Left ventricle myocardium inferior (tissue), 1 donor: ENCODE measurements at regions not wholly inside any gene's neighbourhood (a gene's known extent, or its start where the extent isn't known, plus 50 kb on each side); places are given as distances from the start of the nearest gene placed in this dataset.

Experiments used
- DNase-seq: peaks from one replicate; pipeline ENCODE4 v3.0.0-alpha.2; 2020
- H3K27ac ChIP-seq: fragments of 200-600 bp; replicated peaks from 2 replicates; pipeline ENCODE4 v1.8.0; 2021
- H3K27me3 ChIP-seq: fragments of 200-600 bp; 2 replicates; pipeline ENCODE4 v1.8.0; 2021; ENCODE audit warnings: low read depth
- H3K36me3 ChIP-seq: fragments of 200-600 bp; 2 replicates; pipeline ENCODE4 v1.8.0; 2021
- H3K4me1 ChIP-seq: fragments of 200-600 bp; 2 replicates; pipeline ENCODE4 v1.8.0; 2021
- H3K4me3 ChIP-seq: fragments of 200-600 bp; 2 replicates; pipeline ENCODE4 v1.8.0; 2021; ENCODE audit warnings: mild to moderate bottlenecking, moderate library complexity
- H3K9me3 ChIP-seq: fragments of 200-600 bp; replicated peaks from 2 replicates; pipeline ENCODE4 v1.8.0; 2021
- intact Hi-C: fragments of 100-400 bp; cut with micrococcal nuclease; formaldehyde crosslinking; loops from one replicate; pipeline ENCODE4 v1.11.0; 2022
- TF ChIP-seq, protein P1 (sequence below): fragments of 200-600 bp; IDR thresholded peaks from 2 replicates; pipeline ENCODE4 v1.8.0; 2021; ENCODE audit warnings: antibody characterized with exemption, mild to moderate bottlenecking, borderline replicate concordance
- donor health status: DM: no; HTN: yes; CAD: no; lungs with severe emphysema.

DNA sequence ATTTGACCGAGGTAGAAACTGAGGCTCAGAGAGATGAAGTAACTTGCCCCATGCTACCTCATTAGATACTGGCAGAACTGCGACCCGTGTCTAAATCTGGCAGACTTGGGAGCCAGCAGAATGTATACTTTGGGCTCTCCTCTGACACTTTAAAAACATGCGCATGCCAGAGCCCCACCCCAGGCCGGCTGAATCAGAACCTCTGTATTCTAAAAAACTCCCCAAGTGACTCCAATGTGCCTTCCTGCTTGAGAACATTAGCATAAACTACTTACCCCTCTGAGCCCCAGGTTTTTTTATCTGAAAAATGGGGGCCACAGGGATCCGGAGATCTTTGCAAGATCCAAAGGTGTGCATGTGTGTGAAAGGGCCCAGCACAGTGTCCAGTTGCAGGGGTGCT is 344.7 kb upstream of the USP24 start:
- intact Hi-C loops, result no loop called here
- no peaks in the 10 kb centered on the region for H3K36me3 ChIP-seq
- no peak overlapping the region for H3K4me3 ChIP-seq
- H3K9me3 ChIP-seq, result no peaks in the 10 kb centered on the region
- H3K27me3 ChIP-seq, result no peaks in the 10 kb centered on the region
- no peak for DNase-seq
- H3K27ac ChIP-seq, result no peak overlapping the region
- peaks cover 8% of the 10 kb centered on the region for H3K4me1 ChIP-seq
- TF ChIP-seq, protein P1, sequence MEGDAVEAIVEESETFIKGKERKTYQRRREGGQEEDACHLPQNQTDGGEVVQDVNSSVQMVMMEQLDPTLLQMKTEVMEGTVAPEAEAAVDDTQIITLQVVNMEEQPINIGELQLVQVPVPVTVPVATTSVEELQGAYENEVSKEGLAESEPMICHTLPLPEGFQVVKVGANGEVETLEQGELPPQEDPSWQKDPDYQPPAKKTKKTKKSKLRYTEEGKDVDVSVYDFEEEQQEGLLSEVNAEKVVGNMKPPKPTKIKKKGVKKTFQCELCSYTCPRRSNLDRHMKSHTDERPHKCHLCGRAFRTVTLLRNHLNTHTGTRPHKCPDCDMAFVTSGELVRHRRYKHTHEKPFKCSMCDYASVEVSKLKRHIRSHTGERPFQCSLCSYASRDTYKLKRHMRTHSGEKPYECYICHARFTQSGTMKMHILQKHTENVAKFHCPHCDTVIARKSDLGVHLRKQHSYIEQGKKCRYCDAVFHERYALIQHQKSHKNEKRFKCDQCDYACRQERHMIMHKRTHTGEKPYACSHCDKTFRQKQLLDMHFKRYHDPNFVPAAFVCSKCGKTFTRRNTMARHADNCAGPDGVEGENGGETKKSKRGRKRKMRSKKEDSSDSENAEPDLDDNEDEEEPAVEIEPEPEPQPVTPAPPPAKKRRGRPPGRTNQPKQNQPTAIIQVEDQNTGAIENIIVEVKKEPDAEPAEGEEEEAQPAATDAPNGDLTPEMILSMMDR, result no peak

DNA sequence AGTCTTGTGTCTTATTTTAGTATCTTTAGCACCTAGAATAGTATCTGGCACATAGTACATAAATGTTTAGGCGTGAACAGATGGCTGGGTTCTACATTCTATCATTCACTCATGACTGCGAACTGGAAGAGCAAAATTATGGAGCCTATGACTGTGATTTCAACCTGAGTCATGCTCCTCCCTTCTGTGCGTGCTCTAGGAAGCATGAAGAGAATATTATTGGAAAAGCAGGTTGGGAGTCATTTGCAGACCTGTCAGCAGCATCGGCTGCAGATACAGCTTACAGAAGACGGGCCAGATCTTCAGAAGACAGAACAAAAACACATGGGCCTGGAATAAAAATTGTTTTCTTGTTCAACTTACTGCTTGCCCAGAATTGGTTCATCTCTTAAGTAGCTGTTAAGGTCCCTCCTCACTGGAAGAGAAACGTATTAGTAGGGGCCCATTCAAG is 344.0 kb upstream of the USP24 start:
- TF ChIP-seq, protein P1, result no peak
- Histone ChIP-seq H3K27ac (no peak overlapping the region), H3K36me3 (no peaks in the 10 kb centered on the region), H3K9me3 (no peaks in the 10 kb centered on the region), H3K27me3 (no peaks in the 10 kb centered on the region), H3K4me1 (peaks cover 8% of the 10 kb centered on the region), H3K4me3 (no peak overlapping the region)
- no peak for DNase-seq
- intact Hi-C loops, result no loop called here

GRCh38 chr1:55558515-55558914 is 343.4 kb upstream of the USP24 start:
- Histone ChIP-seq H3K4me1 (peaks cover 8% of the 10 kb centered on the region), H3K9me3 (no peaks in the 10 kb centered on the region), H3K27me3 (no peaks in the 10 kb centered on the region), H3K36me3 (no peaks in the 10 kb centered on the region), H3K4me3 (no peak overlapping the region), H3K27ac (no peak overlapping the region)
- intact Hi-C loops, result no loop called here
- TF ChIP-seq, protein P1, result no peak
- DNase-seq, result no peak

DNA sequence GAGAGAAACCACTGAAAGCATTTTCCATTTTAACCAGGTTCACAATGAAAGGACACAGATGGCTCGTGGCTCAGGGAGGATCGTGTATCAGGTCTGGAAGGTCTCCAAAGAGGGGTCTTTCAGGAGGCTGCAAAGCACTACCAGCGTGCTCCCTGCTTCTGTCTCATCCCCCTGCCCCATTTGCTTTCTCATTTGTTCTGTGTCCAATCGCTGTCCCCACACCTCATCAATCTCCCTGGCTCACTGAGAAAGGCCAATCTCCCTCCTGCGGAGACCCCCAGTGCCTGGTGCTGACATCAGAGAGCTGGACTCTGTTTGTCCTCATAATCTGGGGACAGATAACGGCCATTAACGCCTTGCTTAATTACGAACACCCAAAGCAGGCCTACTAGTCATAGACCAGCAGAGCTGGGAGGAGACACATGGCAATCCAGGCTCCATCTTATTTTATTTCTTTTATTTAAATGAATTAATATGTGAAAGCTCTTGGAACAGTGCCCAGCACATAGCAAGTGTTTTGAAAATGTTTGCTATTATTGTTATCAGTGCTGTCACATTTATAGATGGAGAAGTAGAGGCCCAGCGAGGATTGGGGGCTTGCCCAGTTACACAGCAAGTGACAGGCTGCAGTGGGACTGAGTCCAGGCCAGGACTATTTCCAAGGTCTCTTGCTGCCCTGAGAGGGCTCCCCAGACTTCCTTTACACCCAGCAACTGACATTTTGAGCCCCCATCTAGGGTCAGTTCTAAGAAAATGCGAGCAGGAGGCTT is 341.0 kb upstream of the USP24 start:
- no peak overlapping the region for H3K27ac ChIP-seq
- no peak overlapping the region for H3K4me3 ChIP-seq
- TF ChIP-seq, protein P1, result no peak
- intact Hi-C loops, result no loop called here
- H3K36me3 ChIP-seq, result no peaks in the 10 kb centered on the region
- H3K27me3 ChIP-seq, result no peaks in the 10 kb centered on the region
- H3K9me3 ChIP-seq, result peaks cover 10% of the 10 kb centered on the region
- H3K4me1 ChIP-seq, result peaks cover 8% of the 10 kb centered on the region
- DNase-seq, result no peak

DNA sequence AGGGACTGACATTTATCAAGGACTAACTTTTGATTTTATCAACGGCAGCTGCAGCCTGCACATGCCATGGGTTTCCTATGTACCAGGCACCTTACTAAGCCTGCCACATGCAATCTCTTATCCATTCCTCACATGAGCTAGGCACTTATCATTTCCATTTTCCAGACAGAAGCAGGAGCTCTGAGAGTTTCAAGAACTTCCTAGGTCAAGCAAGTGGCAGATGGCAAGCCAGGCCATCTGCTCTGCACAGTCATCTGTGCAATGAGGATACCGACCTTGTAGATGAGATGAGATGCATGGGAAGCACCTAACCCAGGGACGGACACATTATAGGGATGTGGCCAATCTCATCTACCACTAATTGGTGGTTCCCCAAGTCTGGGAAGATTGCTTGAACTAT is 339.4 kb upstream of the USP24 start:
- Histone ChIP-seq H3K36me3 (no peaks in the 10 kb centered on the region), H3K4me1 (peaks cover 8% of the 10 kb centered on the region), H3K4me3 (no peak overlapping the region), H3K27ac (no peak overlapping the region), H3K27me3 (no peaks in the 10 kb centered on the region), H3K9me3 (peaks cover 10% of the 10 kb centered on the region)
- TF ChIP-seq, protein P1, result no peak
- intact Hi-C loops, result no loop called here
- no peak for DNase-seq
